DMS 273 treated with DMSO at 0.1 percent for 48 hours (cell line): ENCODE measurements at regions not wholly inside any gene's neighbourhood (a gene's known extent, or its start where the extent isn't known, plus 50 kb on each side); places are given as distances from the start of the nearest gene placed in this dataset.

Source experiments
- DNase-seq: peaks from one replicate; lab custom pipeline; 2025; lab: John Stamatoyannopoulos, UW

GRCh38 chr22:48894804-48895250 is 932.8 kb downstream of the BRD1 start:
- DNase-seq, result no peak

- DNase-seq, result no peak
These were observed 933.5 kb downstream of the BRD1 start for GRCh38 chr22:48894064-48894671.

- no peak for DNase-seq
These were observed 934.2 kb downstream of the BRD1 start for GRCh38 chr22:48893288-48894063.

GRCh38 chr22:48892578-48893287 is 934.9 kb downstream of the BRD1 start:
- DNase-seq, result no peak

- DNase-seq, result no peak
These were observed 935.7 kb downstream of the BRD1 start for GRCh38 chr22:48891688-48892577.

- DNase-seq, result no peak
These were observed 936.7 kb downstream of the BRD1 start for GRCh38 chr22:48890693-48891554.

- no peak for DNase-seq
These were observed 937.6 kb downstream of the BRD1 start for GRCh38 chr22:48889887-48890692.

GRCh38 chr22:48889209-48889830 is 938.4 kb downstream of the BRD1 start:
- no peak for DNase-seq

- DNase-seq, result no peak
These were observed 939.0 kb downstream of the BRD1 start for GRCh38 chr22:48888466-48889208.

GRCh38 chr22:48887394-48888332 is 940.0 kb downstream of the BRD1 start:
- no peak for DNase-seq

GRCh38 chr22:48886604-48887393 is 940.9 kb downstream of the BRD1 start:
- DNase-seq, result no peak

GRCh38 chr22:48885919-48886305 is 941.8 kb downstream of the BRD1 start:
- no peak for DNase-seq

GRCh38 chr22:48885271-48885918 is 942.3 kb downstream of the BRD1 start:
- no peak for DNase-seq

GRCh38 chr22:48884786-48885185 is 942.9 kb downstream of the BRD1 start:
- DNase-seq, result no peak

GRCh38 chr22:48884324-48884723 is 943.3 kb downstream of the BRD1 start:
- DNase-seq, result no peak

GRCh38 chr22:48883211-48883960 is 944.3 kb downstream of the BRD1 start:
- DNase-seq, result no peak
